A549 (cell line): ENCODE measurements at regions not wholly inside any gene's neighbourhood (a gene's known extent, or its start where the extent isn't known, plus 50 kb on each side); places are given as distances from the start of the nearest gene placed in this dataset.

Experiments used
- BHLHE40 ChIP-seq: IDR thresholded peaks from 2 replicates; pipeline ENCODE4 v1.6.1; 2012; ENCODE audit warnings: low read depth, low read length, inconsistent platforms
- CBX8 ChIP-seq: fragments of 200-600 bp; sonication (generic); IDR thresholded peaks from 2 replicates; pipeline ENCODE4 v1.6.1; 2016
- EHMT2 ChIP-seq: fragments of 200-600 bp; sonication (generic); IDR thresholded peaks from 2 replicates; pipeline ENCODE4 v1.6.1; 2016; ENCODE audit warnings: antibody characterized with exemption, low read depth, mild to moderate bottlenecking, moderate library complexity
- EP300 ChIP-seq, 2 experiments: fragments of >200 bp; sonication (Bioruptor Twin); formaldehyde crosslinking; IDR thresholded peaks; 2 replicates in 1 of 2; 3 replicates in 1 of 2; pipeline ENCODE4 v1.6.1; 2016 to 2017
- KDM5A ChIP-seq: fragments of 200-600 bp; sonication (generic); IDR thresholded peaks from 2 replicates; pipeline ENCODE4 v1.6.1; 2016; ENCODE audit warnings: antibody characterized with exemption, mild to moderate bottlenecking
- MAFK ChIP-seq: fragments of 450-650 bp; IDR thresholded peaks from 2 replicates; pipeline ENCODE4 v1.6.1; 2014; ENCODE audit not compliant: partially characterized antibody
- ZC3H11A ChIP-seq: fragments of 450-650 bp; IDR thresholded peaks from 2 replicates; pipeline ENCODE4 v1.6.1; 2014; ENCODE audit warnings: antibody characterized with exemption, mild to moderate bottlenecking
- TF ChIP-seq, protein P1 (sequence below): fragments of >200 bp; sonication (Bioruptor Twin); formaldehyde crosslinking; IDR thresholded peaks from 3 replicates; pipeline ENCODE4 v1.5.1; 2016
- TF ChIP-seq, protein P2 (sequence below): fragments of 450-650 bp; IDR thresholded peaks from 2 replicates; pipeline ENCODE4 v1.6.1; 2014; ENCODE audit warnings: antibody characterized with exemption
- TF ChIP-seq, protein P3 (sequence below): fragments of 200-600 bp; sonication (generic); IDR thresholded peaks from 2 replicates; pipeline ENCODE4 v1.6.1; 2016; ENCODE audit warnings: antibody characterized with exemption, mild to moderate bottlenecking, moderate library complexity
- TF ChIP-seq, protein P4 (sequence below): IDR thresholded peaks from 2 replicates; pipeline ENCODE4 v1.6.1; 2012; ENCODE audit warnings: low read depth, borderline replicate concordance

DNA sequence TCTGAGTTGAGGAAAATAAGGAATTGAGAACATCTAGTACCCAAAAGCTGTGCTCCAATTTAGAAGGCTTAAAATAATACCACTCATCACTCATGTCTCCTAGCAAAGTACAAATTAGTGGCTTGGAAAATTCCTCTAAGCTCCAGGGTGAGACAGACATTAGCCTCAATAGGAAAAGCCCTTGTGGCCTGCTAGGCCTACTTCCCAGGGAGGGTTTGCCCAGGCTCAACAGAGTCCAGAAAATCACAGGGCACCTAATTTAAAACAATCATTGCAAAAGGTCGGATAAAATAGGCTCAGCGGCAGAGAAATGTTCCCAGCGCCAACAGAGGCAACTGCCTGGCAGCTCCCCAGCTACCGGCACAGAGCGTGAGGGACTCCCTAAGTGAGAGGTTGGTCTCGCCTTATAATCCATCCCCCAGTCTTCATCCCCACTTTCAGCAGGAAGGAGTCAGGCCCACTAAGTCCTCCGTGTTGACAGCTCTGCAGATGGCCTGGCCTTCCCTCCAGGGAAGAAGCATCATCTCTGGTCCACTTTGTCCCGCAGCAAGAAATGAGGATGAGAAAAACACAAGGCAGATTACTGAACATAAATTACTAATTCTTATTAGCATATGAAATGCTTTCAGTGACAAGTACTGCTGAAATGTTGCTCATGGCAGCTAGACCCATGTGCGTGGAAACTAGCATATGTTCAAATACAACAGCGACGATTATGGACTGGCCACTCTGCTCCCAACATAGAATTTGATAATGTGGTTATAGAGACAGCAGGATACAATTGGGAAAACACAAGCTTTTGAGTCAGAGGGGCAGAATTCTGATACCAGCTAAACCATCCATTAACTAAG lies 1177.7 kb upstream of the AUTS2 start:
- TF ChIP-seq, protein P1, sequence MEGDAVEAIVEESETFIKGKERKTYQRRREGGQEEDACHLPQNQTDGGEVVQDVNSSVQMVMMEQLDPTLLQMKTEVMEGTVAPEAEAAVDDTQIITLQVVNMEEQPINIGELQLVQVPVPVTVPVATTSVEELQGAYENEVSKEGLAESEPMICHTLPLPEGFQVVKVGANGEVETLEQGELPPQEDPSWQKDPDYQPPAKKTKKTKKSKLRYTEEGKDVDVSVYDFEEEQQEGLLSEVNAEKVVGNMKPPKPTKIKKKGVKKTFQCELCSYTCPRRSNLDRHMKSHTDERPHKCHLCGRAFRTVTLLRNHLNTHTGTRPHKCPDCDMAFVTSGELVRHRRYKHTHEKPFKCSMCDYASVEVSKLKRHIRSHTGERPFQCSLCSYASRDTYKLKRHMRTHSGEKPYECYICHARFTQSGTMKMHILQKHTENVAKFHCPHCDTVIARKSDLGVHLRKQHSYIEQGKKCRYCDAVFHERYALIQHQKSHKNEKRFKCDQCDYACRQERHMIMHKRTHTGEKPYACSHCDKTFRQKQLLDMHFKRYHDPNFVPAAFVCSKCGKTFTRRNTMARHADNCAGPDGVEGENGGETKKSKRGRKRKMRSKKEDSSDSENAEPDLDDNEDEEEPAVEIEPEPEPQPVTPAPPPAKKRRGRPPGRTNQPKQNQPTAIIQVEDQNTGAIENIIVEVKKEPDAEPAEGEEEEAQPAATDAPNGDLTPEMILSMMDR: no peak
- no peak for TF ChIP-seq BHLHE40
- TF ChIP-seq, protein P2, sequence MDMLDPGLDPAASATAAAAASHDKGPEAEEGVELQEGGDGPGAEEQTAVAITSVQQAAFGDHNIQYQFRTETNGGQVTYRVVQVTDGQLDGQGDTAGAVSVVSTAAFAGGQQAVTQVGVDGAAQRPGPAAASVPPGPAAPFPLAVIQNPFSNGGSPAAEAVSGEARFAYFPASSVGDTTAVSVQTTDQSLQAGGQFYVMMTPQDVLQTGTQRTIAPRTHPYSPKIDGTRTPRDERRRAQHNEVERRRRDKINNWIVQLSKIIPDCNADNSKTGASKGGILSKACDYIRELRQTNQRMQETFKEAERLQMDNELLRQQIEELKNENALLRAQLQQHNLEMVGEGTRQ: no peak
- TF ChIP-seq ZC3H11A: no peak
- TF ChIP-seq EP300 (IDR thresholded peaks at IDR 0.05): no peak
- TF ChIP-seq MAFK: no peak
- no peak for TF ChIP-seq EHMT2
- TF ChIP-seq, protein P3, sequence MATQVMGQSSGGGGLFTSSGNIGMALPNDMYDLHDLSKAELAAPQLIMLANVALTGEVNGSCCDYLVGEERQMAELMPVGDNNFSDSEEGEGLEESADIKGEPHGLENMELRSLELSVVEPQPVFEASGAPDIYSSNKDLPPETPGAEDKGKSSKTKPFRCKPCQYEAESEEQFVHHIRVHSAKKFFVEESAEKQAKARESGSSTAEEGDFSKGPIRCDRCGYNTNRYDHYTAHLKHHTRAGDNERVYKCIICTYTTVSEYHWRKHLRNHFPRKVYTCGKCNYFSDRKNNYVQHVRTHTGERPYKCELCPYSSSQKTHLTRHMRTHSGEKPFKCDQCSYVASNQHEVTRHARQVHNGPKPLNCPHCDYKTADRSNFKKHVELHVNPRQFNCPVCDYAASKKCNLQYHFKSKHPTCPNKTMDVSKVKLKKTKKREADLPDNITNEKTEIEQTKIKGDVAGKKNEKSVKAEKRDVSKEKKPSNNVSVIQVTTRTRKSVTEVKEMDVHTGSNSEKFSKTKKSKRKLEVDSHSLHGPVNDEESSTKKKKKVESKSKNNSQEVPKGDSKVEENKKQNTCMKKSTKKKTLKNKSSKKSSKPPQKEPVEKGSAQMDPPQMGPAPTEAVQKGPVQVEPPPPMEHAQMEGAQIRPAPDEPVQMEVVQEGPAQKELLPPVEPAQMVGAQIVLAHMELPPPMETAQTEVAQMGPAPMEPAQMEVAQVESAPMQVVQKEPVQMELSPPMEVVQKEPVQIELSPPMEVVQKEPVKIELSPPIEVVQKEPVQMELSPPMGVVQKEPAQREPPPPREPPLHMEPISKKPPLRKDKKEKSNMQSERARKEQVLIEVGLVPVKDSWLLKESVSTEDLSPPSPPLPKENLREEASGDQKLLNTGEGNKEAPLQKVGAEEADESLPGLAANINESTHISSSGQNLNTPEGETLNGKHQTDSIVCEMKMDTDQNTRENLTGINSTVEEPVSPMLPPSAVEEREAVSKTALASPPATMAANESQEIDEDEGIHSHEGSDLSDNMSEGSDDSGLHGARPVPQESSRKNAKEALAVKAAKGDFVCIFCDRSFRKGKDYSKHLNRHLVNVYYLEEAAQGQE: no peak
- no peak for TF ChIP-seq KDM5A
- TF ChIP-seq, protein P4, sequence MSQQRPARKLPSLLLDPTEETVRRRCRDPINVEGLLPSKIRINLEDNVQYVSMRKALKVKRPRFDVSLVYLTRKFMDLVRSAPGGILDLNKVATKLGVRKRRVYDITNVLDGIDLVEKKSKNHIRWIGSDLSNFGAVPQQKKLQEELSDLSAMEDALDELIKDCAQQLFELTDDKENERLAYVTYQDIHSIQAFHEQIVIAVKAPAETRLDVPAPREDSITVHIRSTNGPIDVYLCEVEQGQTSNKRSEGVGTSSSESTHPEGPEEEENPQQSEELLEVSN: no peak
- TF ChIP-seq CBX8: no peak
